Endodermal cell (in vitro differentiated cells): ENCODE measurements at regions not wholly inside any gene's neighbourhood (a gene's known extent, or its start where the extent isn't known, plus 50 kb on each side); places are given as distances from the start of the nearest gene placed in this dataset.

Experiments used
- DNase-seq: peaks from one replicate; pipeline ENCODE4 v3.0.0-alpha.2; 2017
- H3K27ac ChIP-seq: 2 replicates; pipeline ENCODE4 v1.5.1; 2013; ENCODE audit warnings: mild to moderate bottlenecking, low read depth, low read length, moderate library complexity
- H3K27me3 ChIP-seq: 2 replicates; pipeline ENCODE4 v1.6.1; 2013; ENCODE audit warnings: mild to moderate bottlenecking, low read length, moderate library complexity; ENCODE audit not compliant: insufficient read depth, control insufficient read depth, poor library complexity, severe bottlenecking
- H3K36me3 ChIP-seq: 2 replicates; pipeline ENCODE4 v1.7.0; 2013; ENCODE audit warnings: mild to moderate bottlenecking, low read length, moderate library complexity; ENCODE audit not compliant: control insufficient read depth, insufficient read depth
- H3K4me1 ChIP-seq: one replicate; pipeline ENCODE4 v1.7.0; 2013; ENCODE audit warnings: low read length; ENCODE audit not compliant: control insufficient read depth, insufficient read depth
- H3K4me3 ChIP-seq: 2 replicates; pipeline ENCODE4 v1.5.1; 2013; ENCODE audit warnings: mild to moderate bottlenecking, low read length, moderate library complexity
- H3K9ac ChIP-seq: 2 replicates; pipeline ENCODE4 v1.6.1; 2013; ENCODE audit warnings: mild to moderate bottlenecking, low read length, moderate library complexity; ENCODE audit not compliant: poor library complexity, severe bottlenecking; ENCODE audit errors: extremely low read depth
- H3K9me3 ChIP-seq: 2 replicates; pipeline ENCODE4 v1.6.1; 2013; ENCODE audit warnings: mild to moderate bottlenecking, low read length, moderate library complexity; ENCODE audit not compliant: control insufficient read depth
- H3K27ac Mint-ChIP-seq: 2 replicates; pipeline ENCODE4 v1.8.0; 2020; ENCODE audit warnings: mixed read lengths
- H3K27me3 Mint-ChIP-seq: 2 replicates; pipeline ENCODE4 v1.8.0; 2021; ENCODE audit warnings: mild to moderate bottlenecking, mixed read lengths; ENCODE audit not compliant: insufficient read depth
- H3K36me3 Mint-ChIP-seq: 2 replicates; pipeline ENCODE4 v1.8.0; 2020; ENCODE audit warnings: low read depth, mixed read lengths
- H3K4me1 Mint-ChIP-seq: 2 replicates; pipeline ENCODE4 v1.8.0; 2020; ENCODE audit warnings: mixed read lengths
- H3K4me3 Mint-ChIP-seq: 2 replicates; pipeline ENCODE4 v1.8.0; 2020; ENCODE audit warnings: mild to moderate bottlenecking, moderate library complexity, mixed read lengths
- H3K9me3 Mint-ChIP-seq: 2 replicates; pipeline ENCODE4 v1.8.0; 2020; ENCODE audit warnings: mild to moderate bottlenecking, mixed read lengths
- WGBS, 2 experiments: methylation state at CpG; one replicate each; pipeline versions ENCODE4 v1.1.5 to v1.1.7; 2013; ENCODE audit warnings: missing lambda C conversion rate in 2 of 2, mixed read lengths in 1 of 2; ENCODE audit not compliant: insufficient coverage in 1 of 2, insufficient read length in 1 of 2; 5-methylcytosine and 5-hydroxymethylcytosine counted together
- TF ChIP-seq, protein P1 (sequence below): fragments of 200-600 bp; sonication (generic); conservative IDR thresholded peaks from 2 replicates; pipeline ENCODE4 v1.5.0; 2021; ENCODE audit warnings: antibody characterized with exemption, mild to moderate bottlenecking

DNA sequence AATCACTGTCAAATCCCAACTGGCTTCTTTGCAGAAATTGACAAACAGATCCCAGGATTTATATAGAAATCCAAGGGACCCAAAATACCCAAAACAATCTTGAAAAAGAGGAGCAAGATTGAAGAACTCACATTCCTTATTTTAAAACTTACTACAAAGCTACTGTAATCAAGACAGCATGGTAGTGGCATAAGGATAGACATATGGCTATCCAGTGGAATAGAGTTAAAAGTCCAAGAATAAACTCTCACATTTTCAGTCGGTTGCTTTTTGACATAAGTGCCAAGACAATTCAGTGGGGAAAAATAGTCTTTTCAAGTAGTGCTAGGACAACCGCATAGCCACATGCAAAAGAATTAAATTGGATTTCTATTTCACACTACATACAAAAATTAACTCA lies 81.0 kb upstream of the HOXC13 start:
- no peak overlapping the region for H3K27ac ChIP-seq
- Mint-ChIP-seq H3K27ac (no peak overlapping the region), H3K4me1 (no peaks in the 10 kb centered on the region), H3K4me3 (no peak overlapping the region), H3K36me3 (no peaks in the 10 kb centered on the region), H3K9me3 (no peaks in the 10 kb centered on the region), H3K27me3 (peaks cover 18% of the 10 kb centered on the region)
- no peaks in the 10 kb centered on the region for H3K36me3 ChIP-seq
- peaks cover 61% of the 10 kb centered on the region for H3K27me3 ChIP-seq
- H3K4me1 ChIP-seq = no peaks in the 10 kb centered on the region
- no peaks in the 10 kb centered on the region for H3K9me3 ChIP-seq
- no peak overlapping the region for H3K4me3 ChIP-seq
- H3K9ac ChIP-seq = no peak overlapping the region
- no peak for DNase-seq
- 67 to 93% methylated on average over 1 to 2 of the region's 2 CpGs for WGBS, 2 experiments
- TF ChIP-seq, protein P1, sequence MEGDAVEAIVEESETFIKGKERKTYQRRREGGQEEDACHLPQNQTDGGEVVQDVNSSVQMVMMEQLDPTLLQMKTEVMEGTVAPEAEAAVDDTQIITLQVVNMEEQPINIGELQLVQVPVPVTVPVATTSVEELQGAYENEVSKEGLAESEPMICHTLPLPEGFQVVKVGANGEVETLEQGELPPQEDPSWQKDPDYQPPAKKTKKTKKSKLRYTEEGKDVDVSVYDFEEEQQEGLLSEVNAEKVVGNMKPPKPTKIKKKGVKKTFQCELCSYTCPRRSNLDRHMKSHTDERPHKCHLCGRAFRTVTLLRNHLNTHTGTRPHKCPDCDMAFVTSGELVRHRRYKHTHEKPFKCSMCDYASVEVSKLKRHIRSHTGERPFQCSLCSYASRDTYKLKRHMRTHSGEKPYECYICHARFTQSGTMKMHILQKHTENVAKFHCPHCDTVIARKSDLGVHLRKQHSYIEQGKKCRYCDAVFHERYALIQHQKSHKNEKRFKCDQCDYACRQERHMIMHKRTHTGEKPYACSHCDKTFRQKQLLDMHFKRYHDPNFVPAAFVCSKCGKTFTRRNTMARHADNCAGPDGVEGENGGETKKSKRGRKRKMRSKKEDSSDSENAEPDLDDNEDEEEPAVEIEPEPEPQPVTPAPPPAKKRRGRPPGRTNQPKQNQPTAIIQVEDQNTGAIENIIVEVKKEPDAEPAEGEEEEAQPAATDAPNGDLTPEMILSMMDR = no peak

DNA sequence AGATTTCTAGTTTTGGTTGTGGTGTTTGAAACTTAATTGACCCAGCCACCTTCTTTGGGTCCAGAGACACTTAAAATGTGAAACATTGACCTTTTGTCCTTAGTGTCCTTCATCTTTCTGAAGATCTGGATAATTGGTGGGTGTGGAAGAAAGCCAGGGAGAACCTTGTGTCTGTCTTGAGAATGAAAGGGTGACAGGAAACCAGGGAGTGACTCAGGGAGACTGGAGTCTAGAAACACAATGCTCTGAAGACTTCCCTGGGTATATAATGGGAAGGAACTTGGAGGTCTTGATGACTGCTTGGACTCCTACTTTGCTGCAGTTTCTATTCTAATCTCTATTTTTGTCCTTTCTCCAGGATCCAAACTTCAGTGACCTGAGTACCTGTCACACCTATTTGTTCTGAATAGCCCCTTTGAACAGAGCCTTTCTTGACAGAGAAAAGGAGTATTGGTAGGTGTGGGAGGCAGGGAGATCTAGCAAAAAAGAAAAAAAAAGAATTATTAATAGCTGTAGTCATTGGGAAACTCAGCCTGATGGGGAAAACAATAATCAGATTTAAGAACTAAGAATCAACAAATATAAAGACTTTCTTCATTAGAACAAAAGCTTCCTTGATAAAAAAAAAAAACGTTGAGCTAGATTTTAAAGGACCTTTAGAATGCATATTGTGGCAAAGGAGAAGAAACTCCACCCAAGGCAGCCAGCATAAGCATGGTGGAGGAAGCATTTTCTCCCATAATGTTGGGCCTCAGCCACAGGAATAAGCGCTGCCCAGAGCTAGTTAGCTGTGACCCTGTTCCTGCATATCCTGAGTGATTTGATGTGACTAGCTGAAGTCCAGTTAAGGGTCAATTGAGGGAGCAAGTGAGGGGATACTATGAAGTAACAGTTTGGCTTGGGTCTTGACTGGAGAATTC lies 77.9 kb upstream of the HOXC13 start:
- no peak overlapping the region for H3K4me3 ChIP-seq
- no peak overlapping the region for H3K27ac Mint-ChIP-seq
- peaks cover 12% of the 10 kb centered on the region for H3K27me3 Mint-ChIP-seq
- H3K9ac ChIP-seq = no peak overlapping the region
- no peaks in the 10 kb centered on the region for H3K4me1 ChIP-seq
- no peaks in the 10 kb centered on the region for H3K9me3 Mint-ChIP-seq
- no peaks in the 10 kb centered on the region for H3K36me3 Mint-ChIP-seq
- no peaks in the 10 kb centered on the region for H3K9me3 ChIP-seq
- no peak for DNase-seq
- no peaks in the 10 kb centered on the region for H3K4me1 Mint-ChIP-seq
- no peak overlapping the region for H3K27ac ChIP-seq
- 70 to 100% methylated on average over 1 to 2 of the region's 2 CpGs for WGBS, 2 experiments
- TF ChIP-seq, protein P1 = no peak
- H3K27me3 ChIP-seq = peaks cover 63% of the 10 kb centered on the region
- no peaks in the 10 kb centered on the region for H3K36me3 ChIP-seq
- no peak overlapping the region for H3K4me3 Mint-ChIP-seq

DNA sequence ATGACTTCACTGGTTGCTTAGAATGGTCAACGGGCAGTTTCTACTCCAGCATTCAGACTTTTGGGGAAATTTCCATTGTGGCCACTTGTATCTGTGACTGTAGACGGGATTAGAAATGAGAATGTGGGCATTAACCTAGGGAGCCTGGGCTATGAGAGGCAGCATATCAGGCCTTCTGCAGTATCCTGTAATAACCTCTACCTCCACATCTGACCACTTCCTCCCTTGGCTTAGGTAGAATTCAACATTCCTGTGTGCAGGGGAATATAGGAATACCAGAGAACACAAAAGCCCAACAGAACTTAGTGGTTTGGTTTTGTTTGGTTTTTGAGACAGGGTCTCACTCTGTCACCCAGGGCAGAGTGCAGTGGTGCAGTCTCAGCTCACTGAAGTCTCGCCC lies 76.4 kb upstream of the HOXC13 start:
- H3K4me3 ChIP-seq = no peak overlapping the region
- TF ChIP-seq, protein P1 = no peak
- H3K9me3 Mint-ChIP-seq = no peaks in the 10 kb centered on the region
- no peak for DNase-seq
- no peaks in the 10 kb centered on the region for H3K9me3 ChIP-seq
- H3K4me1 ChIP-seq = no peaks in the 10 kb centered on the region
- H3K4me3 Mint-ChIP-seq = no peak overlapping the region
- no peaks in the 10 kb centered on the region for H3K36me3 ChIP-seq
- WGBS, 2 experiments = 61 to 86% methylated on average over 1 to 3 of the region's 3 CpGs
- no peak overlapping the region for H3K27ac Mint-ChIP-seq
- H3K27me3 Mint-ChIP-seq = peaks cover 12% of the 10 kb centered on the region
- H3K27me3 ChIP-seq = peaks cover 50% of the 10 kb centered on the region
- H3K4me1 Mint-ChIP-seq = no peaks in the 10 kb centered on the region
- H3K27ac ChIP-seq = no peak overlapping the region
- H3K36me3 Mint-ChIP-seq = no peaks in the 10 kb centered on the region
- H3K9ac ChIP-seq = no peak overlapping the region
